Sigmoid colon (tissue), 6 donors: ENCODE measurements at regions not wholly inside any gene's neighbourhood (a gene's known extent, or its start where the extent isn't known, plus 50 kb on each side); places are given as distances from the start of the nearest gene placed in this dataset.

Experiments
- DNase-seq: peaks from one replicate; pipeline ENCODE4 v3.0.0-alpha.2; 2019
- H3K27ac ChIP-seq, 4 donors: fragments of 200-600 bp; sonication (generic); one replicate each; pipeline ENCODE4 v1.5.1; 2016 to 2019; ENCODE audit warnings: mild to moderate bottlenecking in 1 of 4
- H3K27me3 ChIP-seq, 3 donors: fragments of 200-600 bp; sonication (generic); one replicate each; pipeline ENCODE4 v1.5.1; 2019; ENCODE audit warnings: mild to moderate bottlenecking in 1 of 3
- H3K36me3 ChIP-seq, 4 donors: fragments of 200-600 bp; sonication (generic); one replicate each; pipeline ENCODE4 v1.5.1; 2016 to 2019
- H3K4me1 ChIP-seq, 4 donors: fragments of 200-600 bp; sonication (generic); one replicate each; pipeline ENCODE4 v1.5.1; 2017 to 2019
- H3K4me3 ChIP-seq, 4 donors: fragments of 200-600 bp; sonication (generic); one replicate each; pipeline ENCODE4 v1.5.1; 2017 to 2019; ENCODE audit warnings: mild to moderate bottlenecking in 2 of 4, moderate library complexity in 1 of 4
- H3K9me3 ChIP-seq, 4 donors: fragments of 200-600 bp in 3 of 4; sonication (generic) in 3 of 4; one replicate each; pipeline versions ENCODE4 v1.5.1 to v1.6.1; 2013 to 2019
- EP300 ChIP-seq, 4 donors: sonication (generic); formaldehyde crosslinking; IDR thresholded peaks; one replicate each; pipeline ENCODE4 v1.6.1; 2017; ENCODE audit warnings: antibody characterized with exemption in 4 of 4
- POLR2A ChIP-seq, 2 donors: fragments of 450-650 bp; IDR thresholded peaks; one replicate each; pipeline ENCODE4 v1.6.1; 2016; ENCODE audit warnings: antibody characterized with exemption in 2 of 2, mild to moderate bottlenecking in 2 of 2, moderate library complexity in 2 of 2
- POLR2AphosphoS5 ChIP-seq, 4 donors: sonication (generic); formaldehyde crosslinking; IDR thresholded peaks; one replicate each; pipeline ENCODE4 v1.6.1; 2017; ENCODE audit warnings: antibody characterized with exemption in 4 of 4
- WGBS, 2 donors: extraction: QIAGEN DNeasy Blood & Tissue Kit; methylation state at CpG; one replicate each; pipeline ENCODE4 v1.1.7; 2013; 5-methylcytosine and 5-hydroxymethylcytosine counted together
- intact Hi-C: fragments of 100-400 bp; cut with DNase I; formaldehyde crosslinking; loops from one replicate; pipeline ENCODE4 v1.15.1; 2023
- TF ChIP-seq, protein P1 (sequence below), 4 experiments: fragments of 450-650 bp in 3 of 4; fragments of 200-600 bp in 1 of 4; IDR thresholded peaks; one replicate each; pipeline ENCODE4 v1.5.1; 2016 to 2019; ENCODE audit warnings: antibody characterized with exemption in 4 of 4, mild to moderate bottlenecking in 3 of 4, moderate library complexity in 2 of 4
- donor health status: healthy with polysubstance abuse.
- donor health status: healthy.

DNA sequence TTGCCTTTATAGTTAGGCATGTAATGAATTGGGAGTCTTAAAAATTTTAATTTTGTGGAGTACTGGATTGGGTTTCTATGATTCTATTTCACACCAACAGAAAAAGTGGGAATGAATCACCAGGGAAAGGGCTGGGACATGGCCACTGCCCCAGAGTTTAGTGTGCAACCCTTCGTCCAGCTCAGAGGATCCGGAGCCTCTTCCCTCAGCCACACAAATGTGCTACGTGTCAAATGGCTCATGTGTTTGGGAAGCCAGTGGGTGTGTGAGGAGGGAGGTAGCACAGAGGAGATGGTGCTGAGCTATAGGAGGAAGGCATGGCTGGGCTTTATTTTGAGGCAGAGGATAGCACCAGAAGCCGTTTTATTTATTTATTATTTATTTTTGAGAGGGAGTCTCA is 247.3 kb downstream of the SIPA1L2 start:
- intact Hi-C loops, result no loop called here
- H3K9me3 ChIP-seq, result no peaks in the 10 kb centered on the region
- H3K4me3 ChIP-seq, result no peak overlapping the region
- 88 to 89% methylated on average over 4 of the region's 4 CpGs for WGBS, 2 donors
- H3K36me3 ChIP-seq, result no peaks in the 10 kb centered on the region
- TF ChIP-seq EP300 (IDR thresholded peaks at IDR 0.05) (no peak), POLR2A (IDR thresholded peaks at IDR 0.05) (no peak), POLR2AphosphoS5 (IDR thresholded peaks at IDR 0.05) (no peak)
- TF ChIP-seq, protein P1, sequence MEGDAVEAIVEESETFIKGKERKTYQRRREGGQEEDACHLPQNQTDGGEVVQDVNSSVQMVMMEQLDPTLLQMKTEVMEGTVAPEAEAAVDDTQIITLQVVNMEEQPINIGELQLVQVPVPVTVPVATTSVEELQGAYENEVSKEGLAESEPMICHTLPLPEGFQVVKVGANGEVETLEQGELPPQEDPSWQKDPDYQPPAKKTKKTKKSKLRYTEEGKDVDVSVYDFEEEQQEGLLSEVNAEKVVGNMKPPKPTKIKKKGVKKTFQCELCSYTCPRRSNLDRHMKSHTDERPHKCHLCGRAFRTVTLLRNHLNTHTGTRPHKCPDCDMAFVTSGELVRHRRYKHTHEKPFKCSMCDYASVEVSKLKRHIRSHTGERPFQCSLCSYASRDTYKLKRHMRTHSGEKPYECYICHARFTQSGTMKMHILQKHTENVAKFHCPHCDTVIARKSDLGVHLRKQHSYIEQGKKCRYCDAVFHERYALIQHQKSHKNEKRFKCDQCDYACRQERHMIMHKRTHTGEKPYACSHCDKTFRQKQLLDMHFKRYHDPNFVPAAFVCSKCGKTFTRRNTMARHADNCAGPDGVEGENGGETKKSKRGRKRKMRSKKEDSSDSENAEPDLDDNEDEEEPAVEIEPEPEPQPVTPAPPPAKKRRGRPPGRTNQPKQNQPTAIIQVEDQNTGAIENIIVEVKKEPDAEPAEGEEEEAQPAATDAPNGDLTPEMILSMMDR (IDR thresholded peaks at IDR 0.05), result no peak
- no peaks in the 10 kb centered on the region for H3K27me3 ChIP-seq
- DNase-seq, result no peak
- H3K27ac ChIP-seq, result no peak overlapping the region
- H3K4me1 ChIP-seq, result peaks cover 0 to 18% (median 12%) of the 10 kb centered on the region in 4 donors

DNA sequence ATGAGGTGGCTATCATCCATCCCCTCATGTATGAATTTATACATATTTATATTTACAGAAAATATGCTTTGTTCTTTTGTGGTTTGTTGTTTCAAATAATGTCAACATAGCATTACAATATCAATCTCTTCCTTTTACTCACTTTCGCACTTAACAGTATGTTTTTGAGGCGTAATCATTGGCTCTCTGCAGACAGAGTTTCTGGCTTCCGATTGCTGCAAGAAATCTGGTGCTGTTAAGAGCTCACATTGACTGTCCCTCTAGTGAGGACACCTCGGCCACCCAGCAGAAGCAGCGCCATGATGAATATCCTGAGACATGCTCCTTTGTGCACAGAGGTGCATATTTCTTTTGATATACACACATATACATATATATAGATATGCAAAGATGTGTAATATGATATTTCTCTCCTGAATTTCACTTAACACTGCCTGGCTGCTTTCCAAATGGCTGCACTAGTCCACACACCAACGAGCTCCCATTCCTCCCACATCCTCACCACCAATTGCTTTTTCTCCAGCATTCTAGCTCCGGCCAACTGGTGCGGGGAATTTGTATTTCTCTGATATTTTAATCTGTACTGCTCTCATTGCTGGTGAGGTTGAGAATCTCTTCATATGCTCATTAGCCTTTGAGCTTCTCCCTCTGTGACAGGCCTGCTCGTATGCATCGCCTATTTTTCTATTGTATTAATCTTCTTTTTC is 248.4 kb downstream of the SIPA1L2 start:
- Histone ChIP-seq H3K9me3 (no peaks in the 10 kb centered on the region), H3K4me3 (no peak overlapping the region), H3K27ac (no peak overlapping the region), H3K36me3 (no peaks in the 10 kb centered on the region), H3K4me1 (peaks cover 0 to 25% (median 19%) of the 10 kb centered on the region in 4 donors), H3K27me3 (no peaks in the 10 kb centered on the region)
- TF ChIP-seq POLR2AphosphoS5 (IDR thresholded peaks at IDR 0.05) (no peak), POLR2A (IDR thresholded peaks at IDR 0.05) (no peak), EP300 (IDR thresholded peaks at IDR 0.05) (no peak)
- TF ChIP-seq, protein P1 (IDR thresholded peaks at IDR 0.05), result no peak
- no peak for DNase-seq
- WGBS, 2 donors, result 91% methylated on average over 10 of the region's 10 CpGs
- intact Hi-C loops, result no loop called here

DNA sequence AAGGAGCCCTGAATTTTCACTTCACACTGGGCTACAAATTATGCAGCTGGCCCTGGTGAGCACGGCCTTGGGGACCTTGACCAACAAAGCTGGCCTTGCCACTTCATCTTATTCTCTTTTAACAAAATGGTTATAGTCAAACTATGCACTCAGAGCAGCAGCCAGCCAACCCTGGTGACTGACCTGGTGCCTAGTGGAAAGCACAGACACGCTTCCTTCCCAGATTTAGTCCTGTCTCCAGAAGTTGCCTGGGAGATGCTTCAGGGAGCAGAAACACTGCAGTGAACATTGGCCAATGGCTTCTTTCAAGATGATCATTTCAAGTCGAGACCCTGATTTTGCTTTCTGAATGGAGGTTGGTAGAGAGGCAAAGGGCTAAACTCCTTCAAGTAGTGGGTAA is 249.3 kb downstream of the SIPA1L2 start:
- Histone ChIP-seq H3K4me1 (peaks cover 0 to 26% (median 19%) of the 10 kb centered on the region in 4 donors), H3K36me3 (no peaks in the 10 kb centered on the region), H3K4me3 (no peak overlapping the region), H3K27ac (no peak overlapping the region), H3K9me3 (no peaks in the 10 kb centered on the region), H3K27me3 (no peaks in the 10 kb centered on the region)
- intact Hi-C loops, result no loop called here
- 86 to 93% methylated on average over 3 of the region's 3 CpGs for WGBS, 2 donors
- TF ChIP-seq POLR2A (IDR thresholded peaks at IDR 0.05) (no peak), POLR2AphosphoS5 (IDR thresholded peaks at IDR 0.05) (no peak), EP300 (IDR thresholded peaks at IDR 0.05) (no peak)
- TF ChIP-seq, protein P1 (IDR thresholded peaks at IDR 0.05), result no peak
- no peak for DNase-seq

DNA sequence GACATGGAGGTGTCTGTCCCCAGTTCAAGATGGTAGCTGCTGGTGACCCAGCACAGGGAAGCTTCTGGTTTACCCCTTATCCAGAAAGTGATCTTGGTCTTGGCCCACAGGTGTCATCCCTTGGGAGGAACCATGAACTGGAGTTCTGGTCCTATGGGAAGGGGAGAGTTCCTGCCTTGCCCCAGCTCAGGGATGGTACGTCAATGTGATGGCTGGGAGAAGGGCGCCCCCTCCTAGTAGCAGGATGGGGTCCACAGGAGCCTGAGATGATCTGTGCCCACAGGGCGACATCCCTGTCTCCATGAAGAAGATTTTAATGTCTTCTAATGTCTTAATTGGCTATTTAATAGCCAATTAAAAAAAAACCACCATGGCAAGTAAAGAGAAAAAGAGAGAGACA is 249.8 kb downstream of the SIPA1L2 start:
- no peaks in the 10 kb centered on the region for H3K9me3 ChIP-seq
- WGBS, 2 donors, result 77 to 95% methylated on average over 3 of the region's 3 CpGs
- no peaks in the 10 kb centered on the region for H3K27me3 ChIP-seq
- no peak overlapping the region for H3K27ac ChIP-seq
- no peak overlapping the region for H3K4me3 ChIP-seq
- no peak for TF ChIP-seq POLR2A (IDR thresholded peaks at IDR 0.05)
- TF ChIP-seq POLR2AphosphoS5 (IDR thresholded peaks at IDR 0.05), result no peak
- TF ChIP-seq EP300 (IDR thresholded peaks at IDR 0.05), result no peak
- TF ChIP-seq, protein P1 (IDR thresholded peaks at IDR 0.05), result no peak
- peaks cover 0 to 26% (median 19%) of the 10 kb centered on the region in 4 donors for H3K4me1 ChIP-seq
- intact Hi-C loops, result no loop called here
- H3K36me3 ChIP-seq, result no peaks in the 10 kb centered on the region
- no peak for DNase-seq

DNA sequence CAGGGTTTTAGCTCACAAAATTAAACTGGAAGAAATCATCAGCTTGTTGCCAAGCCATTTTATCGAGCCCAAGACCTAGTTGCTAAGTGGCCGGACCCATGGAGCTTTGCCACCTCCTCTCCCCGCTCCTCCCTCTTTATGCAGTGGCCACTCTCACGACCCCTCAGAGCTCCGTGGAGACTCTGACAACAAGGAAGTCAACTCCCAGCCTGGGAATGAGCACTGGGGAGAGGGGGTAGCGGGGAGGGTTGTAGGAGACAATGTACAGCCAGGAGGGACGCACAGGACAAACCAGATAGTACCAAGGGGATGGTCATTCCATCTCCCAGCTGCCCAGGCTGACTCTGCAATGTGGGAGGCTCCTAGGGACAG is 250.9 kb downstream of the SIPA1L2 start:
- Histone ChIP-seq H3K4me3 (no peak overlapping the region), H3K27me3 (no peaks in the 10 kb centered on the region), H3K36me3 (no peaks in the 10 kb centered on the region), H3K4me1 (peaks cover 0 to 26% (median 19%) of the 10 kb centered on the region in 4 donors), H3K27ac (peak overlapping the region in 2 of 4 donors; percentile 19 to 26), H3K9me3 (no peaks in the 10 kb centered on the region)
- no peak for TF ChIP-seq EP300 (IDR thresholded peaks at IDR 0.05)
- no peak for TF ChIP-seq POLR2A (IDR thresholded peaks at IDR 0.05)
- TF ChIP-seq, protein P1 (IDR thresholded peaks at IDR 0.05), result no peak
- TF ChIP-seq POLR2AphosphoS5 (IDR thresholded peaks at IDR 0.05), result no peak
- 84 to 91% methylated on average over 7 of the region's 7 CpGs for WGBS, 2 donors
- no peak for DNase-seq
- intact Hi-C loops, result no loop called here
